ENCODE measurements at regions not wholly inside any gene's neighbourhood (a gene's known extent, or its start where the extent isn't known, plus 50 kb on each side); places are given as distances from the start of the nearest gene placed in this dataset.

DNA sequence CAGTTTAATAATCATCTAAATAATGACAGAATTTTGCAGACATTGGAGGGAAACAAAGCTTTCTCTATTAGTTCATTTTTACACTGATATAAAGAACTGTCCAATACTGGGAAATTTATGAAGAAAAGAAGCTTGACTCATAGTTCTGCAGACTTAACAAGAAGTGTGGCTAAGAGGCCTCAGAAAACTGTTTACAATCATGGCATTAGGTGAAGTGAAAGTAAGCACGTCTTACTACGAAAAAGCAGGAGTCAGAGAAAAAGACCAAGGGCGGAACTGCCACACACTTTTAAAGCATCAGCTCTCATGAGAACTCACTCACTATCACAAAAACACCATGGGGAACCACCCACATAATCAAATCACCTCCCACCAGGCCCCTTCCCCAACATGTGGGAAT, 804.4 kb downstream of the FLRT2 start:
- no peak for TF ChIP-seq POLR2A (IDR thresholded peaks at IDR 0.05)
- TF ChIP-seq, protein P1, sequence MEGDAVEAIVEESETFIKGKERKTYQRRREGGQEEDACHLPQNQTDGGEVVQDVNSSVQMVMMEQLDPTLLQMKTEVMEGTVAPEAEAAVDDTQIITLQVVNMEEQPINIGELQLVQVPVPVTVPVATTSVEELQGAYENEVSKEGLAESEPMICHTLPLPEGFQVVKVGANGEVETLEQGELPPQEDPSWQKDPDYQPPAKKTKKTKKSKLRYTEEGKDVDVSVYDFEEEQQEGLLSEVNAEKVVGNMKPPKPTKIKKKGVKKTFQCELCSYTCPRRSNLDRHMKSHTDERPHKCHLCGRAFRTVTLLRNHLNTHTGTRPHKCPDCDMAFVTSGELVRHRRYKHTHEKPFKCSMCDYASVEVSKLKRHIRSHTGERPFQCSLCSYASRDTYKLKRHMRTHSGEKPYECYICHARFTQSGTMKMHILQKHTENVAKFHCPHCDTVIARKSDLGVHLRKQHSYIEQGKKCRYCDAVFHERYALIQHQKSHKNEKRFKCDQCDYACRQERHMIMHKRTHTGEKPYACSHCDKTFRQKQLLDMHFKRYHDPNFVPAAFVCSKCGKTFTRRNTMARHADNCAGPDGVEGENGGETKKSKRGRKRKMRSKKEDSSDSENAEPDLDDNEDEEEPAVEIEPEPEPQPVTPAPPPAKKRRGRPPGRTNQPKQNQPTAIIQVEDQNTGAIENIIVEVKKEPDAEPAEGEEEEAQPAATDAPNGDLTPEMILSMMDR (IDR thresholded peaks at IDR 0.05): no peak

Measured in esophagus squamous epithelium (tissue), 4 donors.